K562 (cell line): ENCODE measurements at regions not wholly inside any gene's neighbourhood (a gene's known extent, or its start where the extent isn't known, plus 50 kb on each side); places are given as distances from the start of the nearest gene placed in this dataset.

Source experiments
- ATAC-seq: fragments of 200-7000 bp; cut with Tn5 transposase; 3 replicates; pipeline ENCODE4 v1.9.1; 2020; ENCODE audit warnings: moderate library complexity
- BruUV-seq: library from RNA; stranded (reverse); fragments of 400-500 nt; replicated peaks from 2 replicates; lab custom pipeline; 2021; lab: Mats Ljungman, UMichigan
- CTCF ChIA-PET: fragments of 300-600 bp; formaldehyde crosslinking; extraction: SDS; loops from one replicate; lab custom pipeline; 2021; ENCODE audit warnings: low intra/inter-chr PET ratio; lab: Yijun Ruan, JAX
- POLR2A ChIA-PET: fragments of 300-600, 350-650 bp; sonication (Branson Sonifier 250); formaldehyde crosslinking; extraction: SDS; loops from one replicate; lab custom pipeline; 2021; ENCODE audit warnings: antibody characterized with exemption, inconsistent platforms; lab: Yijun Ruan, JAX
- DNase-seq, 4 experiments: peaks; one replicate each; pipeline versions ENCODE4 v3.0.0 to v3.0.0-alpha.2; 2011 to 2018; ENCODE audit warnings: low spot score in 3 of 4, mixed read lengths in 3 of 4; ENCODE audit errors: extremely low read depth in 1 of 4
- FAIRE-seq: peaks from 2 replicates; lab custom pipeline; 2011; peaks lifted over from hg19 to GRCh38; lab: Jason Lieb, UNC
- H2AFZ ChIP-seq: 2 replicates; pipeline ENCODE4 v1.6.0; 2011; ENCODE audit warnings: low read depth, low read length, control low read depth, inconsistent platforms
- H3K27ac ChIP-seq: fragments of 200-600 bp; 3 replicates; pipeline ENCODE4 v1.8.0; 2011; ENCODE audit warnings: low read depth, mild to moderate bottlenecking, control low read depth, inconsistent platforms, low read length, moderate library complexity, mixed read lengths; ENCODE audit errors: extremely low read depth
- H3K27me3 ChIP-seq, 2 experiments: fragments of 300-600 bp in 1 of 2; 2 replicates in 1 of 2; 3 replicates in 1 of 2; pipeline versions ENCODE4 v1.6.0 to v1.8.0; 2011; ENCODE audit warnings: inconsistent platforms in 2 of 2, low read length in 2 of 2, mild to moderate bottlenecking in 1 of 2, mixed read lengths in 1 of 2, moderate library complexity in 1 of 2; ENCODE audit not compliant: control insufficient read depth in 2 of 2, insufficient read depth in 2 of 2
- H3K36me3 ChIP-seq: fragments of 300-600 bp; 3 replicates; pipeline ENCODE4 v1.8.0; 2011; ENCODE audit warnings: mild to moderate bottlenecking, low read length, inconsistent platforms; ENCODE audit not compliant: control insufficient read depth, insufficient read depth
- H3K4me1 ChIP-seq, 2 experiments: fragments of 200-600 bp in 1 of 2; replicated peaks in 1 of 2; 2 replicates in 1 of 2; 3 replicates in 1 of 2; pipeline versions ENCODE4 v1.5.1 to v1.8.0; 2011; ENCODE audit warnings: inconsistent platforms in 2 of 2, low read length in 2 of 2, mild to moderate bottlenecking in 1 of 2, mixed read lengths in 1 of 2, moderate library complexity in 1 of 2; ENCODE audit not compliant: control insufficient read depth in 2 of 2, insufficient read depth in 2 of 2
- H3K4me2 ChIP-seq: 2 replicates; pipeline ENCODE4 v1.6.1; 2011; ENCODE audit warnings: low read length, control low read depth, inconsistent platforms, mixed read lengths; ENCODE audit not compliant: insufficient read depth
- H3K4me3 ChIP-seq: fragments of 200-600 bp; sonication (generic), shearing (Covaris generic); 2 replicates; pipeline ENCODE4 v1.5.1; 2016; ENCODE audit warnings: control low read depth, inconsistent platforms
- H3K79me2 ChIP-seq: fragments of 200-600 bp; 3 replicates; pipeline ENCODE4 v1.8.0; 2011; ENCODE audit warnings: low read length, inconsistent platforms; ENCODE audit not compliant: control insufficient read depth, insufficient read depth
- H3K9ac ChIP-seq, 2 experiments: 2 replicates each; pipeline versions ENCODE4 v1.6.0 to v1.6.1; 2011; ENCODE audit warnings: low read depth in 2 of 2, low read length in 2 of 2, control low read depth in 1 of 2, inconsistent platforms in 1 of 2, mild to moderate bottlenecking in 1 of 2, mixed read lengths in 1 of 2; ENCODE audit not compliant: insufficient read depth in 1 of 2
- H3K9me1 ChIP-seq: one replicate; pipeline ENCODE4 v1.6.0; 2011; ENCODE audit warnings: inconsistent platforms, mild to moderate bottlenecking, low read length, moderate library complexity; ENCODE audit not compliant: control insufficient read depth, insufficient read depth
- H3K9me3 ChIP-seq: replicated peaks from 2 replicates; pipeline ENCODE4 v1.5.1; 2011; ENCODE audit warnings: low read depth, low read length, inconsistent platforms; ENCODE audit not compliant: control insufficient read depth, insufficient read depth
- H4K20me1 ChIP-seq: replicated peaks from 2 replicates; pipeline ENCODE4 v1.6.1; 2011; ENCODE audit warnings: low read length, inconsistent platforms, mixed read lengths; ENCODE audit not compliant: control insufficient read depth, insufficient read depth
- C11orf30 ChIP-seq: fragments of 450-650 bp; IDR thresholded peaks from 2 replicates; pipeline ENCODE4 v1.6.1; 2016; ENCODE audit warnings: low read depth, mild to moderate bottlenecking
- CEBPB ChIP-seq: fragments of 450-650 bp; IDR thresholded peaks from 2 replicates; pipeline ENCODE4 v1.6.1; 2016; ENCODE audit warnings: missing genetic modification characterization, missing compliant biosample characterization
- MECOM ChIP-seq: fragments of 250-450 bp; sonication (Bioruptor Pico); IDR thresholded peaks from 2 replicates; pipeline ENCODE4 v1.8.0; 2022; ENCODE audit warnings: inconsistent platforms
- MLLT1 ChIP-seq, 2 experiments: fragments of 450-650 bp; IDR thresholded peaks; 2 replicates each; pipeline ENCODE4 v1.6.1; 2016
- MYC ChIP-seq, 2 experiments: fragments of 250-450 bp in 1 of 2; sonication (Bioruptor Pico) in 1 of 2; IDR thresholded peaks; 2 replicates each; pipeline versions ENCODE4 v1.5.1 to v1.6.1; 2012 to 2021; ENCODE audit warnings: low read depth in 2 of 2, borderline replicate concordance in 1 of 2, improper control_type of control experiment in 1 of 2, low read length in 1 of 2, mild to moderate bottlenecking in 1 of 2, moderate library complexity in 1 of 2
- PHB2 ChIP-seq: fragments of 450-650 bp; IDR thresholded peaks from 2 replicates; pipeline ENCODE4 v1.6.1; 2017; ENCODE audit warnings: low read depth
- ZNF274 ChIP-seq: IDR thresholded peaks from 2 replicates; pipeline ENCODE4 v1.6.1; 2011; ENCODE audit warnings: low read depth, mild to moderate bottlenecking, low read length, moderate library complexity, borderline replicate concordance
- WGBS: fragments of 100-300 bp; shearing (Covaris generic); methylation state at CpG from one replicate; pipeline ENCODE4 v1.1.6; 2016; ENCODE audit warnings: low coverage, mixed read lengths; ENCODE audit not compliant: insufficient coverage; ENCODE audit errors: missing lambda C conversion rate; 5-methylcytosine and 5-hydroxymethylcytosine counted together
- in situ Hi-C: fragments of 300-500 bp; cut with MboI; formaldehyde crosslinking; loops from 4 replicates; pipeline ENCODE4 v1.15.0; 2018; ENCODE audit warnings: inconsistent platforms, mixed read lengths
- intact Hi-C: fragments of 100-400 bp; cut with micrococcal nuclease; formaldehyde crosslinking; loops from 2 replicates; pipeline ENCODE4 v1.14.2; 2022
- TF ChIP-seq, protein P1 (sequence below): fragments of 450-650 bp; formaldehyde crosslinking; IDR thresholded peaks from 2 replicates; pipeline ENCODE4 v1.4.0; 2020; ENCODE audit warnings: mild to moderate bottlenecking, mixed read lengths
- TF ChIP-seq, protein P2 (sequence below), 2 experiments: fragments of 450-650 bp in 1 of 2; sonication (generic) in 1 of 2; formaldehyde crosslinking in 1 of 2; IDR thresholded peaks; 2 replicates each; pipeline versions ENCODE4 v1.7.1 to v1.9.0; 2016 to 2022; ENCODE audit warnings: inconsistent platforms in 1 of 2, mild to moderate bottlenecking in 1 of 2, missing genetic modification reagents in 1 of 2

DNA sequence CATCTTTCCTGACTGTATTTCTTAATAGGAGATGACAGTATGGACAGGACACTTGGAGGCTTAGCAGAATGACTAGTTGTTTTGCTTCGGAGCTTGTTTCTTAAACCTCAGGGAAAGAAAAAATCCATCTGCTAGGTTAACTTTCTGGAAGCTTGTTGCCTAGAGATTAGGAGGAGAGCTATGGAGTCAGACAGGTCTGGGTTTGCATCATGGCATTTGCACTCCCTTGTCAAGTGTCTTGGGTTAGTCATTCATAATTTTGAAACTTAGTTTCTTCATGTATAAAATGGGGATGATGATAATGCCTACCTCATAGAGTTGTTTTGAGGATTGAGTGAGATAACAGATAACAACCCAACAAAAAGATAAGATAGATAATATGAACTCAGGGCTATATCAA lies 231.5 kb downstream of the STK31 start (continued):
- TF ChIP-seq, protein P1, sequence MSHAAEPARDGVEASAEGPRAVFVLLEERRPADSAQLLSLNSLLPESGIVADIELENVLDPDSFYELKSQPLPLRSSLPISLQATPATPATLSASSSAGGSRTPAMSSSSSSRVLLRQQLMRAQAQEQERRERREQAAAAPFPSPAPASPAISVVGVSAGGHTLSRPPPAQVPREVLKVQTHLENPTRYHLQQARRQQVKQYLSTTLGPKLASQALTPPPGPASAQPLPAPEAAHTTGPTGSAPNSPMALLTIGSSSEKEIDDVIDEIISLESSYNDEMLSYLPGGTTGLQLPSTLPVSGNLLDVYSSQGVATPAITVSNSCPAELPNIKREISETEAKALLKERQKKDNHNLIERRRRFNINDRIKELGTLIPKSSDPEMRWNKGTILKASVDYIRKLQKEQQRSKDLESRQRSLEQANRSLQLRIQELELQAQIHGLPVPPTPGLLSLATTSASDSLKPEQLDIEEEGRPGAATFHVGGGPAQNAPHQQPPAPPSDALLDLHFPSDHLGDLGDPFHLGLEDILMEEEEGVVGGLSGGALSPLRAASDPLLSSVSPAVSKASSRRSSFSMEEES (CRISPR knock-in tag): no peak
- no peak for TF ChIP-seq ZNF274
- no peak for TF ChIP-seq PHB2
- TF ChIP-seq C11orf30: no peak
- TF ChIP-seq MECOM (CRISPR knock-in tag): no peak
- no peak for TF ChIP-seq MLLT1 (IDR thresholded peaks at IDR 0.05)

DNA sequence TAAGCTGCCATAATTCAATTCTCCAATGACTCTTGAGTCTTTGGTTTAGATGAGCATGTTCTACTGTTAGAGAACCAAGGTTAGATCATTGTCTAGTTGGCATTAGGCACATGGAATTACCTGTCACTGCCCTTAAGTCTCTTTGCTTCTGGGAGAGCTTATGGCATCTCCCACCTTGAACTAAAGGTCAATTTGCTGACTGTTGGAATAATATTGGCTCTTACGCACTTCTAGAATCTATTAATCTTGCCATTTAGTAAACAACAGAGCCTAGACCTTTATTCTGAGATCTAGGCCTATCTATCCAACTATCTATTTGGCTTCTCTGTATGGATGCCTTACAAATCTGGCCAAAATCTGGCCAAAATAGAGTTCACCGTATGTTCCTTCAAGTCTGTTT lies 232.0 kb downstream of the STK31 start:
- POLR2A ChIA-PET: no interaction called here
- no peak overlapping the region for H3K9ac ChIP-seq
- intact Hi-C loops: no loop called here
- no peak for TF ChIP-seq MYC (IDR thresholded peaks at IDR 0.05; ENCODE audit: low read depth, low read length)
- no peak for TF ChIP-seq MYC (CRISPR knock-in tag; IDR thresholded peaks at IDR 0.05; ENCODE audit: borderline replicate concordance, low read depth)
- TF ChIP-seq, protein P2, sequence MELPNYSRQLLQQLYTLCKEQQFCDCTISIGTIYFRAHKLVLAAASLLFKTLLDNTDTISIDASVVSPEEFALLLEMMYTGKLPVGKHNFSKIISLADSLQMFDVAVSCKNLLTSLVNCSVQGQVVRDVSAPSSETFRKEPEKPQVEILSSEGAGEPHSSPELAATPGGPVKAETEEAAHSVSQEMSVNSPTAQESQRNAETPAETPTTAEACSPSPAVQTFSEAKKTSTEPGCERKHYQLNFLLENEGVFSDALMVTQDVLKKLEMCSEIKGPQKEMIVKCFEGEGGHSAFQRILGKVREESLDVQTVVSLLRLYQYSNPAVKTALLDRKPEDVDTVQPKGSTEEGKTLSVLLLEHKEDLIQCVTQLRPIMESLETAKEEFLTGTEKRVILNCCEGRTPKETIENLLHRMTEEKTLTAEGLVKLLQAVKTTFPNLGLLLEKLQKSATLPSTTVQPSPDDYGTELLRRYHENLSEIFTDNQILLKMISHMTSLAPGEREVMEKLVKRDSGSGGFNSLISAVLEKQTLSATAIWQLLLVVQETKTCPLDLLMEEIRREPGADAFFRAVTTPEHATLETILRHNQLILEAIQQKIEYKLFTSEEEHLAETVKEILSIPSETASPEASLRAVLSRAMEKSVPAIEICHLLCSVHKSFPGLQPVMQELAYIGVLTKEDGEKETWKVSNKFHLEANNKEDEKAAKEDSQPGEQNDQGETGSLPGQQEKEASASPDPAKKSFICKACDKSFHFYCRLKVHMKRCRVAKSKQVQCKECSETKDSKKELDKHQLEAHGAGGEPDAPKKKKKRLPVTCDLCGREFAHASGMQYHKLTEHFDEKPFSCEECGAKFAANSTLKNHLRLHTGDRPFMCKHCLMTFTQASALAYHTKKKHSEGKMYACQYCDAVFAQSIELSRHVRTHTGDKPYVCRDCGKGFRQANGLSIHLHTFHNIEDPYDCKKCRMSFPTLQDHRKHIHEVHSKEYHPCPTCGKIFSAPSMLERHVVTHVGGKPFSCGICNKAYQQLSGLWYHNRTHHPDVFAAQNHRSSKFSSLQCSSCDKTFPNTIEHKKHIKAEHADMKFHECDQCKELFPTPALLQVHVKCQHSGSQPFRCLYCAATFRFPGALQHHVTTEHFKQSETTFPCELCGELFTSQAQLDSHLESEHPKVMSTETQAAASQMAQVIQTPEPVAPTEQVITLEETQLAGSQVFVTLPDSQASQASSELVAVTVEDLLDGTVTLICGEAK (IDR thresholded peaks at IDR 0.05): no peak
- TF ChIP-seq, protein P2 (CRISPR knock-in tag; IDR thresholded peaks at IDR 0.05): no peak
- no peak for TF ChIP-seq CEBPB (tag)

More for the DNA sequence above, 232.0 kb downstream of the STK31 start:
- in situ Hi-C loops: no loop called here
- H3K27me3 ChIP-seq: no peaks in the 10 kb centered on the region
- H3K79me2 ChIP-seq: no peaks in the 10 kb centered on the region
- no peak overlapping the region for H3K4me3 ChIP-seq
- FAIRE-seq: no peak
- no peaks in the 10 kb centered on the region for H4K20me1 ChIP-seq
- 0% methylated on average over 2 of the region's 2 CpGs for WGBS
- BruUV-seq: no TSS peak
- no peak overlapping the region for H3K27ac ChIP-seq
- no peaks in the 10 kb centered on the region for H3K9me1 ChIP-seq
- no peak for ATAC-seq
- H3K4me1 ChIP-seq: no peaks in the 10 kb centered on the region
- no peaks in the 10 kb centered on the region for H3K36me3 ChIP-seq
- DNase-seq: no peak
- no peak overlapping the region for H2AFZ ChIP-seq
- no peaks in the 10 kb centered on the region; the same call in 1 of the 2 replicates for H3K9me3 ChIP-seq
- H3K4me2 ChIP-seq: no peak overlapping the region
- CTCF ChIA-PET: no interaction called here
